Fibroblast of the aortic adventitia (primary cell): ENCODE measurements at regions not wholly inside any gene's neighbourhood (a gene's known extent, or its start where the extent isn't known, plus 50 kb on each side); places are given as distances from the start of the nearest gene placed in this dataset.
A peak's percentile ranks its signal among the peaks of the same experiment; 100 is the strongest.

ENCODE experiments used
- DNase-seq: peaks from one replicate; pipeline ENCODE4 v3.0.0-alpha.2; 2010; ENCODE audit warnings: low read depth
- H3K4me3 ChIP-seq: 2 replicates; pipeline ENCODE4 v1.5.1; 2011; ENCODE audit warnings: low read depth, mild to moderate bottlenecking, control low read depth, low read length, moderate library complexity
- CTCF ChIP-seq: IDR thresholded peaks from 2 replicates; pipeline ENCODE4 v1.5.1; 2011; ENCODE audit warnings: mild to moderate bottlenecking, low read length, control low read depth, inconsistent platforms; ENCODE audit not compliant: insufficient read depth

GRCh38 chr15:29883126-29883525, 60.9 kb upstream of the TJP1 start:
- TF ChIP-seq CTCF = no peak
- no peak for DNase-seq
- H3K4me3 ChIP-seq = no peak overlapping the region

GRCh38 chr15:29880886-29881285, 58.6 kb upstream of the TJP1 start:
- no peak for DNase-seq
- TF ChIP-seq CTCF = no peak
- no peak overlapping the region for H3K4me3 ChIP-seq

GRCh38 chr15:29880341-29880740, 58.1 kb upstream of the TJP1 start:
- no peak for TF ChIP-seq CTCF
- DNase-seq = no peak
- H3K4me3 ChIP-seq = no peak overlapping the region

- TF ChIP-seq CTCF = no peak
- no peak overlapping the region for H3K4me3 ChIP-seq
- DNase-seq = no peak
Observed at GRCh38 chr15:29874977-29875376, 52.7 kb upstream of the TJP1 start.

- H3K4me3 ChIP-seq = no peak overlapping the region
- no peak for TF ChIP-seq CTCF
- no peak for DNase-seq
Observed at GRCh38 chr15:29873947-29874411, 51.7 kb upstream of the TJP1 start.

- no peak overlapping the region for H3K4me3 ChIP-seq
- no peak for TF ChIP-seq CTCF
- DNase-seq = peak; percentile 21
Observed at GRCh38 chr15:29873264-29873663, 51.0 kb upstream of the TJP1 start.

GRCh38 chr15:29872716-29873115, 50.4 kb upstream of the TJP1 start:
- no peak for TF ChIP-seq CTCF
- H3K4me3 ChIP-seq = no peak overlapping the region
- DNase-seq = no peak
